Right lobe of liver (tissue), 4 donors: ENCODE measurements at regions not wholly inside any gene's neighbourhood (a gene's known extent, or its start where the extent isn't known, plus 50 kb on each side); places are given as distances from the start of the nearest gene placed in this dataset.

Experiments used
- CTCF ChIP-seq, 4 donors: fragments of 200-600 bp in 3 of 4; fragments of 450-650 bp in 1 of 4; IDR thresholded peaks; one replicate each; pipeline versions ENCODE4 v1.5.1 to v1.8.0; 2016 to 2022; ENCODE audit warnings: antibody characterized with exemption in 4 of 4, mild to moderate bottlenecking in 2 of 4
- POLR2A ChIP-seq: fragments of 450-650 bp; IDR thresholded peaks from one replicate; pipeline ENCODE4 v1.6.1; 2017; ENCODE audit warnings: antibody characterized with exemption, mild to moderate bottlenecking
- donor health status: DM: no; HTN: no; CAD: no.
- donor health status: DM: no; HTN: no; CAD: no.
- donor health status: DM: no; HTN: yes; CAD: no.

- no peak for TF ChIP-seq CTCF (IDR thresholded peaks at IDR 0.05)
- TF ChIP-seq POLR2A = no peak
These were observed 377.6 kb upstream of the ATP2B1 start for GRCh38 chr12:90086281-90086680.
